Stimulated activated CD8-positive, alpha-beta memory T cell treated with anti-CD3 and anti-CD28 coated beads, Interleukin-7, amount 100 ng/mL, for 4 hours (primary cell): ENCODE measurements at regions not wholly inside any gene's neighbourhood (a gene's known extent, or its start where the extent isn't known, plus 50 kb on each side); places are given as distances from the start of the nearest gene placed in this dataset.
"Not testable (repeated sequence)": the region's sequence is repeated elsewhere in the genome, so short reads cannot be mapped to it uniquely, and the experiment has no call there.

Experiments used
- DNase-seq, 2 donors: peaks; one replicate each; pipeline ENCODE4 v3.0.0-alpha.2; 2020; ENCODE audit warnings: low read depth in 2 of 2

DNA sequence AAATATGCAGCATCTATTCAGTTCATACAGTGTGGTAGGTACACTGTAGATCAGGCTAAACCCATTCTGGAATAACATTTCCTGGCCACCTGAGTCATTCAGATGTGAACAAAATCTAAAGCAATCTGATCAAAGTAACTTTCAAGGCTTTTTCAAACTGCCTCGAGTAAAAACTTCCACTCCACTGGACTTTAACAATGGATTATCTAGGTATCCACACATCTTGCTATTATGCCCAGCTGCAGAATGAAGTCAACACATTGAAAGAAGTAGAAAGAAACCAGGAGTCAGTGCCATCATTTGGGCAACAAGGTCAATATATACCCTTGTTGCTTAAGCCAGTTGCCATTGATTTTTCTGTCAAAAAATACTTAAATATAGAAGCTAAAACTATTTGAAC, 1352.6 kb upstream of the NUDT12 start:
- DNase-seq: no peak

DNA sequence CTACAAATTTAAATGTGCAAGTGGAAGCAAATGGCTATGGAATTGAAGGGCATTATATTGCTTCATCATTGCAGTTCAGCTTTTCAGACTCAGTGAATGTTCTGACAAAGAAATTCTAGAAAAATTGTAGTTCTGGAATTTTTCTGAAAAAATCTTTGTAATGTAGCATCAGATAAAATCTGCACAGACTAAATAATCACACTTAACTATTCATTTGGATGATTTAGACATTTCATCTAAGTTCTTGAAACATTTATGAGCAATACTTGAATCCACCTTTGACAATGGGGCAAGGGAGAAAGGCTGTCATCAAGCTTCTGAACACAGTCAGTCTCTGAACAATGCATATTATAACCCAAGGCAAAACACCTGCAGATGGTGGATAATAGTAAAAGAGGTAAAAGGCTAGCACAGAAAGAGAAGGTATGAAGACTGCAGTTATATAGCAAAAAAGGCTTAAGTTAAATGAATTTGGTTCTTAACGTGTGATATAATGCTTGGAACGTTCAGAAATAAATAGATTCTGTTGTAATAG, 1352.0 kb upstream of the NUDT12 start:
- no peak for DNase-seq

DNA sequence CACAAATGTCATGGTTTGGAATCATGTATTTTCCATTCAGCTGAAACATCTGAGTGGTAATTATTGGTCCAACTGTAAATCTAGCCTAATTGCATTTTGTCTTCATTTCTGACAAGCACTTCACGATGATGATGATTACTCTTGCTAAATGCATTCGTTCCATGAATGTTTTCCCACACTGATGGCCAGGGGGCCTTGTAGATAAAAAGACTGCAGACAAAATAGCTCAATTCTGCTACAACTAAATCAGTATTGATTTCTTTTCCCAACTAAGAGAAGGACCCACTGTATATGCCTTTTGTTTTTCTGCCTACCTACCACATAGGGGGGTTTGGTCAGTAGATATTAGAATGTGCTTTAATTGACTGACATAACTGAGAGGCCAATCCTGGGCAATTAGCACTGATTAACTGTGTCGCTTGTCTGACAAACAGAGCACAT, 1351.3 kb upstream of the NUDT12 start:
- no peak for DNase-seq

DNA sequence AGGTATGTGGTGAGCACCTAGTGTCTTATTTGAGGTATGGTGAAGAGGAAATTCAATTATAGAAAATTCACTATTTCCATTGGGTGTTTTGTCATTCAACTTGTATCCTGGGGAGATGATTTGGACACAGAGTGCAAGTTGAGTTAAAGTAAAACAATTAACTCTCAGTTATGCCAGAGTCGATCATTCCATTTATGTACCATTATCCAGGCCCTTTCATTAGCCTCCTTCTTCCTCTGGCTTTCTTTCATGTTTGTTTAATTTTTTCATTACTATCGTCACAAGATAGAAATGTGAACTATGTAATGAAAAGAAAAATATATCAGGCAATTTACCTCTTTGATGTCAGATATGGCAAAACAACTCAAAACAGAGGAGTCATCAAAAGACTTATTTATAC, 1347.2 kb upstream of the NUDT12 start:
- no peak for DNase-seq

DNA sequence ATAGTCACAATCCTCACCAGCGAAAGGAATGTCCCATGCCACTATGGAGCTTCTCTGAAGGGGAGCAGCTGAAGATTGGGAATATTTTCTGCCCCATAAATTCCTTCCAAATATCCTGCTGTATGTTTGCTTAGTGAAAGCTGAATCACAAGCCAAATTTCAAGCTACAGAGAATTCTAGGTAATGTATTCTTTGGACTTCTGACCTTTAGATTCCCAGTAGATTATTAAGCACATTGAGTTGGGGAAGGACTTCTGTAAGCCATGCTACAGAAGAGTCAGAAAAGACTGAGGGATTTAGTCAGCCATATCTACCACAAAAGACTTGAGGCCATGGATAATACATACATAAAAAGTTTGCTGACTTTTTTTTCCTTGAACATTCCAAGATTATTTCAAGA, 1342.0 kb upstream of the NUDT12 start:
- no peak for DNase-seq

DNA sequence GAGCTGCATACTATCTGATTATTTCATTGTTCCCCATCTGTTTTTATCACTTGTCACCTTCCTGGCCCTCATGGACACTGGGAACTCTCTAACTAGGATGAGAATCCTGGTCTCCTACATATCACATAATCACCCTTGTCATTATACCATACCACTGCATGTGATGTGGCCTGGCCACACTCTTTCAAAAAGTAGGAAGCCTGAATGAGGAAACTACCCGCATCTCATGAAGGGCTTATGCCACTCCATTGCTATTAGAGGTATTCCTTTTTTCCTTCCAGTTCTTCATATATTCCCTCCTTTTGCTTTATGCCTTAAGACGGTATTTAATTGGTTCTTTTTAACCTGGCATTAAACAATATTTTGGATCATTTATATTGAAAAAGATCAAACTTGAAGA, 1341.4 kb upstream of the NUDT12 start:
- no peak for DNase-seq

DNA sequence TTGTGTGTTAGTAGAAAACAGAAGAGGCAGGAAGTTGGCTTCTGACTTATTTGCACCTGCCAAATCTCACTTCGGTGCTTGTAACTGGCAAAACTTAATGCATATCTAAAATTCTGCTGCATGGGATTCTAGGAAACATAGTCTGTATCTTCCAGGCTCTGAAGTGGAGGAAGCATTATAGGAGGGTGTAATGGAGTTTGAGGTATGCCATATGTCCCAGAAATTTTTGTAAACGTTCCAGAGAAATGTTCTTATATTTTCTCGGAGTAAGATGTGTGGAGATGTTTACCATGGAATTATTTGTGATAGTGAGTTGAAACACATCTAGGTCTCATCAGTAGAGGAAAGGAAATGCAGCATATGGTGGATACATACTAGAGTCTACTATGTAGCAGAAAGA, 1329.0 kb upstream of the NUDT12 start:
- DNase-seq: no peak

DNA sequence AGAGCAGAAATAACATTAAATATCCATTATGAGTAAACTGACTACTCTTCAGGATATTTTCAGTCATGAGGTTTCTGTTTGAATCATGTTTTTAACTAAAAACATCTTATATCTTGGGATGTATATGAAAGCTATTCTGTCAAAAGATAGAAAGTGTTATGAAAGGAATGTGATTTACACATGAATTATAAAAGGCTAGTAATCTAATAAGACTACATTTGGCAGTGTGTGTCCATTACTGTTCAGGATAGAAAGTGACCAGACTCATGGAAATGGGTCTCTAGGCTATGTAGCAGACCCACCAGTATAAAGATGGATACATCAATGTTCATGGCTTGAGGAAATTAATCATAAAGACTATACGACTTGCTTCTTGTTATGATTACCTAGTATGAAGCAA, 1328.2 kb upstream of the NUDT12 start:
- DNase-seq: no peak

DNA sequence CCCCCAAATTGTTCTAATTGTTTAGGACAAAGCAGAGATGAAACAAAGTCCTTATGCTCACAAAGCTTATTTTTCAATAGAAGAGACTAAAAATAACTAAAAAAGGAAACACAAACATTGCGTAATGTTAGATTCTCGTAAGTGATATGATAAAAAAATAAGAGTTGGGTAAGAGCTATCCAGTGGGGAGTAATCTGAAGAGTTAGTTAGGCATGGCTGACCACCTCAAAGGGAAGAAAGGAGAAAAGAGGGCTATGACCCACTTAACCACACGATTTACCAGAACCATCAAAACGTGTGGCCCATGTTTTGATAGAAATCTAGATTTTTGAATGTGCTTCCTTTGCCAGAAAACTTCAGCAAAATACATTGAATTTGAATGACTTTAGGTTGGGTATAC, 1296.8 kb upstream of the NUDT12 start:
- DNase-seq: no peak

DNA sequence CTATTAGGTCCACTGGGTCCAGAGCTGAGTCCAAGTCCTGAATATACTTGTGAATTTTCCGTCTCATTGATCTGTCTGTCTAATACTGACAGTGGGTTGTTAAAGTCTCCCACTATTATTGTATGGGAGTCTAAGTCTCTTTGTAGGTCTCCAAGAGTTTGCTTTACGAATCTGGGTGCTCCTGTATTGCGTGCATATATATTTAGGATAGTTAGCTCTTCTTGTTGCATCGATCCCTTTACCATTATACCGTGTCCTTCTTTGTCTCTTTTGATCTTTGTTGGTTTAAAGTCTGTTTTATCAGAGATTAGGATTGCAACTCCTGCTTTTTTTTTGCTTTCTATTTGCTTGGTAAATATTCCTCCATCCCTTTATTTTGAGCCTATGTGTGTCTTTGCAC, 1289.5 kb upstream of the NUDT12 start:
- not testable (repeated sequence) for DNase-seq

DNA sequence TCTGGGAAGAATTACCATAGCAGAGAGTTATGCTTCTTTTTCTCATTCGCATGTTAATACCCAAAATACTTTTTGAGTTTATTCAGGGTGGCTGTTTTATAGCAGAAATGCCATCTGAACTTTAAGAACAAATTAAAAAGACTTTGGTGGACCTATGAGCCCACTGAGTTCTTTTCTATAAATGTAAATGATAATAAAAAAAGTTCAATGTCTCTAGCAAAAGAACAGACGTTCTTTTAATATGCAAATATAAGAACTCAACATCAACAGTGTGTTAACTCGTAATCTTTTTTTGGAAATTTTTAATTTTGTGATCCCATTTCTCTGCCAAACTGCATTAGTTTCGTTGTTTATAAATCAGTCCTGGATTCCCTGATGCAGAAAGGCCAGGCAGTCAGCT, 1283.0 kb upstream of the NUDT12 start:
- DNase-seq: no peak

DNA sequence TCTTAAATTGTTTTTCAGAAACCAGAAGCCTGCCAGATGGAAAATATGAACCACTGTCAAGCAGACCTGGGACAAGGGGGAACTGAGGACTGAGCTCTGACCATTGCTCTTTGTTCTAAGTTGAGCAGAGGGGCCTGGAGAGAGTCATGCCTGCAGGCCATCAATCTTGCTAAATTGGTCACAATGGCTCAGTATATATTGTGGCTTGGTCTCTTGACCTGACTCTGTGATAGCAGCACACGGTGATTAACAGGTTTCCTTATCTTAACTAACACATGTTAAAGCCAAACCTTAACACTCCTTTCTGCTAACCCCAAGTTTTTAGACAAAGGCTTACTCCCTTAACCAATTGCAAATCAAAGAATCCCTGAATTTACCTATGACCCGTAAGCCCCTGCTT, 1281.2 kb upstream of the NUDT12 start:
- DNase-seq: no peak

DNA sequence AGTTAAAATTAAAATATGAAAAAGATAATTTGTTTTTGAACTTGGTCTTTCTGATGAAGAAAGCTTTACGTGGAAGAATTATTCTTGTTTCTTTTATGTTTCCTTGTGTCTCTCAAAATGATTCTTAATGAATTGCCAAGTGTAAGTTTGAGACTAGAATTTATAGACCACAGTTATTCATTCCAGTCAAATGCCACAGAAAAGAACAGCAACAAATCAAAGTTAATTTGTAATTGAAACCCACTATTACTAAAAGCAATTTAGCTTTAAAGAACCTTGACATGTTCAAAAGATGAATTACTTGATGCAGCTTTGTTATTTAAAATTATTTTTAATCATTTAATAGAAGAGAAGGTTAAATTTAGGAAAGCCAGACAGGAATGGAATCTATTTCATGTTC, 1277.7 kb upstream of the NUDT12 start:
- no peak for DNase-seq

DNA sequence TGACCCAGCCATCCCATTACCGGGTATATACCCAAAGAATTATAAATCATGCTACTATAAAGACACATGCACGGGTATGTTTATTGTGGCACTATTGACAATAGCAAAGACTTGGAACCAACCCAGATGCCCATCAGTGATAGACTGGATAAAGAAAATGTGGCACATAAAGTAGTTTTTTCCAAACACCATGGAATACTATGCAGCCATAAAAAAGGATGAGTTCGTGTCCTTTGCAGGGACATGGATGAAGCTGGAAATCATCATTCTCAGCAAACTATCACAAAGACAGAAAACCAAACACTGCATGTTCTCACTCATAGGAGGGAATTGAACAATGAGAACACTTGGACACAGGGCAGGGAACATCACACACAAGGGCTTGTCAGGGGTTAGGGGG, 1268.9 kb upstream of the NUDT12 start:
- not testable (repeated sequence) for DNase-seq

DNA sequence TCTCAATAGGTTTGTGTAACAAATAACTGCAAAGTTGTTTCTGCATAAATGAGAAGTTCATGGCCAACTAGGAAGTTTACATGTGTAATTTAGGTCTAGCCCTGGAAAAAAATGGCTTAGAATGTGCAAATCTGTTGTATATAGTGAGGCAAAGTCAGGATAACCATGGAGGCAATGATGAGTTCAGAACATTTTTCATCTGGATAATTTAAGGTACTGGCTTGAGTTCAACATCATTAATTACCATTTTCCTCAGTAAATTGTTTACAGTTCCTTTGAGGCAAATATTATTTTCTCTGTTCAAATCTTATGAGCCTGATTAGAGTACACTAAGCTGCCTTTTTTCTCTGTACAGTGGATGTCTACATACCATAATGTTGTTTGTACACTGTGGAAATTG, 1259.0 kb upstream of the NUDT12 start:
- no peak for DNase-seq

DNA sequence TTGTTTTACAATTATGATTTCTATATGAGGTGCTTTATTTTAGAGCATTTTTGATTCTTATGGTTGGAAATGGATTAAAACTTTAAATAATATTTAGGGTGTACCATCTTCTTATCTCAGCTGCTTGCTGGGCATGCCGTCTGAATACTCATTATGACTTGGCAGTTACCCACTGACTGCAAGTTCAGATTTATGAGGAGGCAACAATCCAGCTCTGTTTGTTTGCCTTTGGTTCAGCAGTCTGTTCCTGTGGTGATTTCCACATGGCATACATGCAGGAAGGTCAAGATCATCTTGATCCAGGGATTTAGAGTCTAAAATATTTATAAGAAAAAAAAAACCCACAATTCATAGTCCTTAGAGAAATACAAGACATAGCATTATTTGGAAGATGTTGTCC, 1254.5 kb upstream of the NUDT12 start:
- DNase-seq: no peak

DNA sequence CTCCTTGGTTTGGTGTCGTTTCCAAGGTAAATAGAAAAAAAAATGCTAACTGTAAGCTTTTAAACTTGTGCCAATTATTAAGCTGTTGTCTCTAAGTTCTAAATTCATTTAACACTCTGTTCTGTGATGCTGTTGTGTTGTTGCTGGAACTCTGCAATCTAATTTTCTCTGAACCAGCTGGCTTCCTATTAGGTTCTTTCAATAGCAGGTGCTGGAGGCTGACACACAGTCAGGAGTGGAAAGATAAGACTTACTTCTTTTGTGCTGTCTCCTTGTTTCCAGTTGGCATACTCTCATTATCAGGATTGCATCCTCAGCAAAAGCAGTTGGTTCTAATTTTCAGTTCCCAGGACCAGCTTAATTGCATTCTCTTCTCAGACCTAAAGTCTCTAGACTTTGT, 1252.6 kb upstream of the NUDT12 start:
- DNase-seq: no peak

DNA sequence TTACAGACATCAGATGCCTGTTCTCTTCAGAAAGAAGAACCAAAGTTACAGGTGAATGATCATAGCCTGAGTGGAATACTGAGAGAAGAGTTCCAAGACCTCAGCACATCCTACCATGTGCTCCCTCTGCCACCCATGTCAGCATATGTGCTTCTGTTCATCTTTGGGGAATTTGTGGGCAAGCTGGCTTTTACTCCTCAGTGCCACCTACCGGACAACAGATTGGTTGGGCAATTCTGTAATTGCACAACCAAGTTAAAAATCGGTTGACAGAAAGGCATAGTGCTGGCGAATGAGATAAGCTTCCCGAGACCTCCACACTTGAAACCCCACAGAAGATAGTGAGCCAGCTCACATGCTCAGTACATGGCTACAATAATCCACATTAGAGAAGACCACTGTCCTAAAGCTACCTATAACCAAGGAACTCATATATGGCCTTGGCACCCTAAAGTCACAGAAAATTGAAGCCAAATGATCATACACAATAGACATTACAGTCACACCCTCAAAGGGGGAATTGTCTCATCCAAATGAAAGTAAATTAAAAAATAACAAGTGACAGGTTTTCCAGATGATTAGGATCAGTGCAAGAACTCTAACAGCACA, 1238.0 kb upstream of the NUDT12 start:
- no peak for DNase-seq

DNA sequence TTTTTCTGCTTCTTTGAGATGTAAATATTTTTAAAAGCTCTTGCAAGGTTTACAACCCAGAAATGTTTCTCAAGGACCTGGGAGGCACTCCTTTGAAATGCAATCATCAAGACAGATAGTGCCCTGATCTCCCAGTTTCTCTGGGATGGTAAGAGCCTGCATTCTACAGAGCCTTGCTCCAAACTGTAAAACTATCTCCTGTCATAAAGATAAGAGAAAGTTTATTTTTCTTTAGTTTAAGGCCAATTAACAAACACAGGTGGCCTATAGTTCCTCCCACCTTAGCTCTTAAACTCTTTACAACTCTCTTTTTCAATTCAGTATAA, 1231.1 kb upstream of the NUDT12 start:
- no peak for DNase-seq

DNA sequence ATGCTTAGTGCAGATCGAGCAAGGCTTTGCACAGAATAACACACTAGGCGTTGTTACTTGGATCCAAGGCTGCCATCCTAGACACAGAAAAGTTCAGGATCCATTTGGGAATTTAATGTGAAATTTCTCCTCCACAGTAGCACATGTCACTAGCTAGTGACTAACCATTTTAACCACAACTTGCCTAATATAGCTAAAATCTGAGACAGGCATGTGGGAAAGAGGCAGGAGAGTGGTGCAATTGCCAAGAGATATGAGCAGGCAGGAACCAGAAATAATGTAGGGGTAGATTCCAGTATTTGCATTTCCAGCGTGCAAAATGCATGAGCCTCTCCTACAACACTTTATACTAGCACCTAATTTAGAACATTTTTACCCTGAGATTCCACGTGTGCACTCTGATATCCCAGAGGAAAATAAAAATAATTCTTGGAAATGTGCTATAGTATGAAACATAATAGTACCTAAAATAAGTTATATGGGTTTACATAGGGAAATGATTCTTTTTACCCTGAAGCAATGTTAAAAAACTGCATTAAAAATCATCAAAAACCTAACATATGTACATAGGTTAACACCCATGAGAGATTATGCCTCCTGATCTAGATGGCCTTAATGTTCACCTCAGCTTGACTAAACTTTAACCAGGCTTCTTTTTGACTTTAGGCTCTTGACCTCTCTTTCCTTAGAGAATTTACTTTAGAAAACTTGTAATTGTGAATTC, 1230.6 kb upstream of the NUDT12 start:
- no peak for DNase-seq

DNA sequence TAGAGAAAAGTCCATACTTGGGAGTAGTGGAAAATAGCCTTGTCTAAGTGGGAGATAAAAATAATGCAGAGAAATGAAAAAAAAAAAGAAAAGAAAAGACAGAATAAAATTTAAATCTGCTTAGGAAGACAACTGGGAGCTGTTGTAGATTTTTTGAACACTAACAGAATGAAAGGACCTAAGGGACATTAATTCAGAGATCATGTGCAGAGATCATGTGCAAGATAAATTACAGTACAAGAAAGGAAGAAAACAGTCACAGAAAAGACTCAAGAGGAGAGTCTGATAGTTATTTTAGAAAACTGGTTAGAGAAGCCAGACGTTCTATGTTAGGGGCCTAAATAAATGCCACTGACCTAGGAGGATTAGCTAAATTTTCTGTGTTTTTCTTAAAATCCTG, 1226.8 kb upstream of the NUDT12 start:
- no peak for DNase-seq

DNA sequence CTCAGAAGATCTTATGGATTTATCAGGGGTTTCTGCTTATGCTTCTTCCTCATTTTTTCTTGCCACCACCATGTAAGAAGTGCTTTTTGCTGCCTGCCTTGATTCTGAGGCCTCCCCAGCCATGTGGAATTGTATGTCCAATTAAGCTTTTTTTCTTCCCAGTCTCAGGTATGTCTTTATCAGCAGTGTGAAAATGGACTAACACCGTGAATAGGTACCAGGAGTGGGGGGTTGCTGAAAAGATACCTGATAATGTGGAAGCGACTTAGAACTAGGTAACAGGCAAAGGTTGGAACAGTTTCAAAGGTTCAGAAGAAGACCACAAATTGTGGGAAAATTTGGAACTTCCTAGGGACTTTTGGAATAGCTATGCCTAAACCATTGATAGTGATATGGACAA, 1222.5 kb upstream of the NUDT12 start:
- DNase-seq: no peak

DNA sequence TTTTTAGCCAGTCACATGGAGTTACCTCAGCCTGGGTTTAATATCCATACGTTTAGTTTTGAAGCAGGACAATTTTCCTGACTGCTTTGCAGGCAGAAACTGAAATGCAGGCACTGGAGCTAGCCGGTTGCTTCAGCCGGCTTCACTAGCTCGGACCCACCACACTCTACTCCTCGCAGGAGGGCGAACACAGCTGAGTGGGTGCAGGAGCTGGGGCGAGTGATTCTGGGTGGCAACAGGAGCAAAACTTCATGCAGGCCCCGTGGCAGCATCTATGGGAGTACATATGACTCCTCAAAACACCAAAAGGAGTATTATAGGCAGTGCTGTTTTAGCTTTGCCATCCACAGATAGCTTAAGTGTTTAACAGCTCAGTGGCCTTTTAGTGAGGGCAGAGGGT, 1211.8 kb upstream of the NUDT12 start:
- no peak for DNase-seq

DNA sequence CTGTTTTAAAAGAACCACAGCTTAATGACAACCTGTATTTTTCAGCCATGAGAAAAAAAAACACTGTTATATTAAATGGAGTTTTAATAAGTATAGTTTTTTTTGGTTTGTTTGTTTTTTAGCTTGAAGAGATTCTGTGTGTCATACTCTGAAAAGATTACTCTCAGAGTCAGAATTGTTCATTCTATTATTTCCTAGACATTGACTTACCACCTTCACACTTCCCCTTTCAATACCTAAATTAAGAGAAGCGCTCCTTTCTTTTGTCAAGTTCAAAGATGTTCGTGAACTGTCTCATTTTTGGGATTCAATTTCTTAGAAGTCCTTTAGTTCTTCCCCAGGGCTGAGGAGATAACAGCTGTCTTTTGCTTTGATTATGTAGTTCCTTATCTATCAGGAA, 1201.6 kb upstream of the NUDT12 start:
- DNase-seq: no peak
